ENCODE measurements at regions not wholly inside any gene's neighbourhood (a gene's known extent, or its start where the extent isn't known, plus 50 kb on each side); places are given as distances from the start of the nearest gene placed in this dataset.

GRCh38 chr5:15993919-15994318 is 185.7 kb downstream of the MARCHF11 start:
- Histone ChIP-seq H3K9me2 (replicated peaks; ENCODE audit: control insufficient read depth, low read length) (no peaks in the 10 kb centered on the region), H3K27me3 (ENCODE audit: control insufficient read depth, low read length) (no peaks in the 10 kb centered on the region), H4K20me1 (ENCODE audit: control insufficient read depth, insufficient read depth, low read depth, low read length) (no peaks in the 10 kb centered on the region), H3K36me3 (ENCODE audit: control insufficient read depth, low read length) (no peaks in the 10 kb centered on the region), H3K4me1 (ENCODE audit: control insufficient read depth, low read length) (no peaks in the 10 kb centered on the region), H3K4me3 (ENCODE audit: low read length) (no peak overlapping the region), H3K9me3 (ENCODE audit: control insufficient read depth, insufficient read depth, low read length) (no peaks in the 10 kb centered on the region), H3K79me2 (ENCODE audit: control insufficient read depth, low read length) (no peaks in the 10 kb centered on the region), H3K4me2 (ENCODE audit: low read length) (no peak overlapping the region), H3K27ac (ENCODE audit: low read depth, low read length) (no peak overlapping the region), H3F3A (ENCODE audit: control insufficient read depth, insufficient read depth) (no peaks in the 10 kb centered on the region)
- TF ChIP-seq CTCF (IDR thresholded peaks at IDR 0.05; ENCODE audit: low read depth, low read length, poor library complexity, severe bottlenecking), result no peak
- no peak for TF ChIP-seq EZH2phosphoT487 (IDR thresholded peaks at IDR 0.05; ENCODE audit: borderline replicate concordance, low read length)

DNA sequence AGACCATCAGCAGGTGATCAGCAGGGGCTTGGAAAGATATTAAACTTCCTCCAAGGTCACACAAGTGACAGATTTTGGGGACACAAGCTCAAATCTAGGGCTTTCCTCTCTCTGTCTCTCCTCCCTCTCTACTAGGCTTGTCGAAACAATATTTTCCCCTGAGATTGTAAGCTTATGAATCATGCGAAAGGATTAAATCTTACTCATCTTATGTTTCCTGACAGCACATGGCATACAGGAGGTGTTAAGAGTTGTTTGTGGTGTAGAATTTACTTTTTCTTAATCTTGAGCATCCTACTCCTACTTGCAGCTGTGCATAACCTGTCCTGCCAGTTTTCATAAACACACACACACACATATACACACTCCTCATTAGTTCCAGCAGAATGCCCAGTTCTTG is 186.3 kb downstream of the MARCHF11 start:
- H3K27ac ChIP-seq (ENCODE audit: low read depth, low read length), result no peak overlapping the region
- H3K36me3 ChIP-seq (ENCODE audit: control insufficient read depth, low read length), result no peaks in the 10 kb centered on the region
- TF ChIP-seq EZH2phosphoT487 (IDR thresholded peaks at IDR 0.05; ENCODE audit: borderline replicate concordance, low read length), result no peak
- no peak for TF ChIP-seq CTCF (IDR thresholded peaks at IDR 0.05; ENCODE audit: low read depth, low read length, poor library complexity, severe bottlenecking)
- no peaks in the 10 kb centered on the region for H3K9me3 ChIP-seq (ENCODE audit: control insufficient read depth, insufficient read depth, low read length)
- no peaks in the 10 kb centered on the region for H3K9me2 ChIP-seq (replicated peaks; ENCODE audit: control insufficient read depth, low read length)
- H4K20me1 ChIP-seq (ENCODE audit: control insufficient read depth, insufficient read depth, low read depth, low read length), result no peaks in the 10 kb centered on the region
- H3F3A ChIP-seq (ENCODE audit: control insufficient read depth, insufficient read depth), result no peaks in the 10 kb centered on the region
- H3K4me3 ChIP-seq (ENCODE audit: low read length), result no peak overlapping the region
- H3K79me2 ChIP-seq (ENCODE audit: control insufficient read depth, low read length), result no peaks in the 10 kb centered on the region
- H3K4me2 ChIP-seq (ENCODE audit: low read length), result no peak overlapping the region
- no peaks in the 10 kb centered on the region for H3K4me1 ChIP-seq (ENCODE audit: control insufficient read depth, low read length)
- no peaks in the 10 kb centered on the region for H3K27me3 ChIP-seq (ENCODE audit: control insufficient read depth, low read length)

GRCh38 chr5:15992918-15993317 is 186.7 kb downstream of the MARCHF11 start:
- Histone ChIP-seq H3K9me3 (ENCODE audit: control insufficient read depth, insufficient read depth, low read length) (no peaks in the 10 kb centered on the region), H3K27ac (ENCODE audit: low read depth, low read length) (no peak overlapping the region), H3K4me2 (ENCODE audit: low read length) (no peak overlapping the region), H3K79me2 (ENCODE audit: control insufficient read depth, low read length) (no peaks in the 10 kb centered on the region), H4K20me1 (ENCODE audit: control insufficient read depth, insufficient read depth, low read depth, low read length) (no peaks in the 10 kb centered on the region), H3K36me3 (ENCODE audit: control insufficient read depth, low read length) (no peaks in the 10 kb centered on the region), H3K4me1 (ENCODE audit: control insufficient read depth, low read length) (no peaks in the 10 kb centered on the region), H3F3A (ENCODE audit: control insufficient read depth, insufficient read depth) (no peaks in the 10 kb centered on the region), H3K27me3 (ENCODE audit: control insufficient read depth, low read length) (no peaks in the 10 kb centered on the region), H3K9me2 (replicated peaks; ENCODE audit: control insufficient read depth, low read length) (no peaks in the 10 kb centered on the region), H3K4me3 (ENCODE audit: low read length) (no peak overlapping the region)
- TF ChIP-seq EZH2phosphoT487 (IDR thresholded peaks at IDR 0.05; ENCODE audit: borderline replicate concordance, low read length), result no peak
- TF ChIP-seq CTCF (IDR thresholded peaks at IDR 0.05; ENCODE audit: low read depth, low read length, poor library complexity, severe bottlenecking), result no peak

DNA sequence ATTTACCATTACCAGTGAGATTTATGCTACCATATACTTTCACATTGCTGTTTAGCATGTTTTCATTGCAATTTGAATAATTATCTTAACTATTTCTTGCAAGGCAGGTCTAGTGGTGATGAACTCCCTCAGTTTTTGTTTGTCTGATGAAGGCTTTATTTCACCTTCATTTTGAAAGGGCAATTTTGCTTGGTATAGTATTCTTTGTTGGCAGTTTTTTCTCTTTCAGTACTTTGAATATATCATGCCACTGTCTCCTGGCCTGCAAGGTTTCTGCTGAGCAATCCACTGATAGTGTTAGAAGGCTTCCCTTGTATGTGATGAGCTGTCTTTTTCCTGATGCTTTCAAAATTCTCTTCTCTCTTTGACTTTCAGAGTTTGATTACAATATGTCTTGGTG is 188.0 kb downstream of the MARCHF11 start:
- Histone ChIP-seq H3K9me3 (ENCODE audit: control insufficient read depth, insufficient read depth, low read length) (no peaks in the 10 kb centered on the region), H3K79me2 (ENCODE audit: control insufficient read depth, low read length) (no peaks in the 10 kb centered on the region), H3K4me2 (ENCODE audit: low read length) (no peak overlapping the region), H3K4me3 (ENCODE audit: low read length) (no peak overlapping the region), H3K36me3 (ENCODE audit: control insufficient read depth, low read length) (no peaks in the 10 kb centered on the region), H3F3A (ENCODE audit: control insufficient read depth, insufficient read depth) (no peaks in the 10 kb centered on the region), H3K27ac (ENCODE audit: low read depth, low read length) (no peak overlapping the region), H3K9me2 (replicated peaks; ENCODE audit: control insufficient read depth, low read length) (no peaks in the 10 kb centered on the region), H3K27me3 (ENCODE audit: control insufficient read depth, low read length) (no peaks in the 10 kb centered on the region), H4K20me1 (ENCODE audit: control insufficient read depth, insufficient read depth, low read depth, low read length) (no peaks in the 10 kb centered on the region), H3K4me1 (ENCODE audit: control insufficient read depth, low read length) (no peaks in the 10 kb centered on the region)
- no peak for TF ChIP-seq EZH2phosphoT487 (IDR thresholded peaks at IDR 0.05; ENCODE audit: borderline replicate concordance, low read length)
- no peak for TF ChIP-seq CTCF (IDR thresholded peaks at IDR 0.05; ENCODE audit: low read depth, low read length, poor library complexity, severe bottlenecking)

All from DOHH2 (cell line).